ENCODE measurements at regions not wholly inside any gene's neighbourhood (a gene's known extent, or its start where the extent isn't known, plus 50 kb on each side); places are given as distances from the start of the nearest gene placed in this dataset.
"Not testable (repeated sequence)": the region's sequence is repeated elsewhere in the genome, so short reads cannot be mapped to it uniquely, and the experiment has no call there.

DNA sequence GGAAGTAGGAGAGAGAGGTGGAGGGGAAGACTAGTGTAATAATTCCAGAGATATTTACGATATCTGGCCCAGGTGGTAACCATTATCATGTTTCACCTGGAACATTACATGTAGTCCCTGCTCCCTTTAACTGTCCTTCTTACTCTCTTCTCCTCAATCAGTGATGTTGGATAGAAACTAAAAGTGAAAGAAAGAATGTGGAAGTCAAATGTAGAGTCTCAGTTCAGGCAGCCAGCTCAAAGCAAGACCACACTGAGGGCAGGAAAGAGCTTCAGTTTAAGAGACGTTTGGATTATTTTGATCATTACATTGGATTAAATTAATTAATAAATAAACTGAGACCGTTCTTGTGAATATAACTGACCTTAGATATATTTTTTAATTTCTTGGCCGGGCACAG, 594.4 kb downstream of the FLRT2 start:
- H3K27me3 ChIP-seq, result no peaks in the 10 kb centered on the region
- no peaks in the 10 kb centered on the region for H3K4me1 ChIP-seq
- H3K36me3 ChIP-seq, result no peaks in the 10 kb centered on the region
- TF ChIP-seq, protein P1, sequence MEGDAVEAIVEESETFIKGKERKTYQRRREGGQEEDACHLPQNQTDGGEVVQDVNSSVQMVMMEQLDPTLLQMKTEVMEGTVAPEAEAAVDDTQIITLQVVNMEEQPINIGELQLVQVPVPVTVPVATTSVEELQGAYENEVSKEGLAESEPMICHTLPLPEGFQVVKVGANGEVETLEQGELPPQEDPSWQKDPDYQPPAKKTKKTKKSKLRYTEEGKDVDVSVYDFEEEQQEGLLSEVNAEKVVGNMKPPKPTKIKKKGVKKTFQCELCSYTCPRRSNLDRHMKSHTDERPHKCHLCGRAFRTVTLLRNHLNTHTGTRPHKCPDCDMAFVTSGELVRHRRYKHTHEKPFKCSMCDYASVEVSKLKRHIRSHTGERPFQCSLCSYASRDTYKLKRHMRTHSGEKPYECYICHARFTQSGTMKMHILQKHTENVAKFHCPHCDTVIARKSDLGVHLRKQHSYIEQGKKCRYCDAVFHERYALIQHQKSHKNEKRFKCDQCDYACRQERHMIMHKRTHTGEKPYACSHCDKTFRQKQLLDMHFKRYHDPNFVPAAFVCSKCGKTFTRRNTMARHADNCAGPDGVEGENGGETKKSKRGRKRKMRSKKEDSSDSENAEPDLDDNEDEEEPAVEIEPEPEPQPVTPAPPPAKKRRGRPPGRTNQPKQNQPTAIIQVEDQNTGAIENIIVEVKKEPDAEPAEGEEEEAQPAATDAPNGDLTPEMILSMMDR (IDR thresholded peaks at IDR 0.05), result no peak
- H3K27ac ChIP-seq, result no peak overlapping the region
- intact Hi-C loops (cut with DNase I), result no loop called here
- H3K9ac ChIP-seq (ENCODE audit: low read depth in 2 of 2, low read length in 2 of 2), result no peak overlapping the region
- DNase-seq, result no peak
- H3K9me3 ChIP-seq, result no peaks in the 10 kb centered on the region
- H3K4me3 ChIP-seq, result no peak overlapping the region

- TF ChIP-seq, protein P1 (IDR thresholded peaks at IDR 0.05), result no peak
- Histone ChIP-seq H3K9me3 (no peaks in the 10 kb centered on the region), H3K27me3 (no peaks in the 10 kb centered on the region), H3K27ac (no peak overlapping the region), H3K4me3 (no peak overlapping the region), H3K9ac (ENCODE audit: low read depth in 2 of 2, low read length in 2 of 2) (no peak overlapping the region), H3K4me1 (no peaks in the 10 kb centered on the region), H3K36me3 (no peaks in the 10 kb centered on the region)
- intact Hi-C loops (cut with DNase I), result no loop called here
- DNase-seq, result no peak
Measured at GRCh38 chr14:86115972-86116371, 586.0 kb downstream of the FLRT2 start.

- H3K9ac ChIP-seq (ENCODE audit: low read depth in 2 of 2, low read length in 2 of 2); H3K4me3 ChIP-seq; intact Hi-C loops (cut with DNase I); H3K36me3 ChIP-seq; DNase-seq; H3K4me1 ChIP-seq; H3K27me3 ChIP-seq; H3K9me3 ChIP-seq; H3K27ac ChIP-seq: not testable (repeated sequence)
Measured at GRCh38 chr14:86110871-86111270, 580.9 kb downstream of the FLRT2 start.

DNA sequence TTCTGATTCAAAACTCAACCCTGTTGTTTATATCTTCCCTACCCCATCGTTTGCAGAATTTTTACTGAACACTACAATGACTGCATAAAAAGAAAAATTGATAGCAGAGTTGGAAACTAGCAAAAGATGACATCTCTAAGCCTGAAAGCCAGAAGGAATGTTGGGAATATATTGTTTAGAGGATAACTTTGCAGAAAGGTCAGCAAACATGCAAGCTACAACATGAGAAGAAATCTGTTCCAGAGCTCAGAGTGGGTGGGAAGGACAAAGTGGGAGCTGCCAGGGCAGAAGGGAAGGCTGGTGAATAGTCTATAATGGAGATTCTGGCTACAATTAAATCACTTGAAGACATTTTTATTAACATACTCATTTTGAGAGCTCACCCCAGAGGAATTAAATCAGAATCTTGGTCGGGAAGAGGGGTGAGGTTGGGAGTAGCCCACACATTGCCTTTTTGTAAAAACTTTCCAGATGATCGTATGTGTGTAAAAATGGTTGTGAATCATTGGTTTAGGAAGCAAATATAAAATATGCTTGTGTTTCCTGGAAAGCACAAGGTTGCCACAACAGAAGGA, 574.8 kb downstream of the FLRT2 start:
- Histone ChIP-seq H3K9me3 (no peaks in the 10 kb centered on the region), H3K27me3 (no peaks in the 10 kb centered on the region), H3K9ac (ENCODE audit: low read depth in 2 of 2, low read length in 2 of 2) (no peak overlapping the region), H3K36me3 (no peaks in the 10 kb centered on the region), H3K4me3 (no peak overlapping the region), H3K4me1 (no peaks in the 10 kb centered on the region), H3K27ac (no peak overlapping the region)
- DNase-seq, result no peak
- intact Hi-C loops (cut with DNase I), result no loop called here
- TF ChIP-seq, protein P1 (IDR thresholded peaks at IDR 0.05), result no peak

GRCh38 chr14:86094512-86094911, 564.6 kb downstream of the FLRT2 start:
- Histone ChIP-seq H3K4me1 (no peaks in the 10 kb centered on the region), H3K9ac (ENCODE audit: low read depth in 2 of 2, low read length in 2 of 2) (no peak overlapping the region), H3K36me3 (no peaks in the 10 kb centered on the region), H3K9me3 (no peaks in the 10 kb centered on the region), H3K4me3 (no peak overlapping the region), H3K27ac (no peak overlapping the region), H3K27me3 (no peaks in the 10 kb centered on the region)
- intact Hi-C loops (cut with DNase I), result no loop called here
- TF ChIP-seq, protein P1 (IDR thresholded peaks at IDR 0.05), result no peak
- no peak for DNase-seq

- Histone ChIP-seq H3K36me3 (no peaks in the 10 kb centered on the region), H3K4me3 (no peak overlapping the region), H3K9ac (ENCODE audit: low read depth in 2 of 2, low read length in 2 of 2) (no peak overlapping the region), H3K9me3 (no peaks in the 10 kb centered on the region), H3K27ac (no peak overlapping the region), H3K4me1 (no peaks in the 10 kb centered on the region), H3K27me3 (no peaks in the 10 kb centered on the region)
- intact Hi-C loops (cut with DNase I), result no loop called here
- DNase-seq, result no peak
- TF ChIP-seq, protein P1 (IDR thresholded peaks at IDR 0.05), result no peak
Measured at GRCh38 chr14:86091811-86092210, 561.9 kb downstream of the FLRT2 start.

All from colonic mucosa (tissue), 4 donors.